AML-193 (cell line): ENCODE measurements at regions not wholly inside any gene's neighbourhood (a gene's known extent, or its start where the extent isn't known, plus 50 kb on each side); places are given as distances from the start of the nearest gene placed in this dataset.

ENCODE experiments used
- DNase-seq, 2 experiments: peaks; one replicate each; lab custom pipeline; 2025; lab: John Stamatoyannopoulos, UW

GRCh38 chr9:12133416-12133815 is 559.8 kb upstream of the TYRP1 start:
- DNase-seq, result no peak

DNA sequence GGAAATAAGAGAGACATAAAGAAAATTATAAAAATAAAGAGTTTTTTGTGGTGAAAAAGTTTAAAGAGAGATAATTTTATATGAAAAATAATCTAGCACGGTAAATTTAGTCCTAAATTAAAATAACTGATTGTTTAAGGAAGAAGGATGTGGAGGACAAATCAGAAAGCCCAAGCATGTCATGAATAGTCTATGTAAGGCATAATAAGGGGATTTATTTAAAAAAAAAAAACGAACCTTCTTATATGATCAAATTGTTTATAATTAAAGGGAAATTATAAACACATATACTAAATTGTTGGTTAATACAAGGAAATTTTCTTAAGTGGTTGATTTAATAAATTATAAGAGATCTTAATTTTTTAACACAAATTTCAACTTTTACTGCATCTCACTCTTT is 551.8 kb upstream of the TYRP1 start:
- DNase-seq, result no peak

DNA sequence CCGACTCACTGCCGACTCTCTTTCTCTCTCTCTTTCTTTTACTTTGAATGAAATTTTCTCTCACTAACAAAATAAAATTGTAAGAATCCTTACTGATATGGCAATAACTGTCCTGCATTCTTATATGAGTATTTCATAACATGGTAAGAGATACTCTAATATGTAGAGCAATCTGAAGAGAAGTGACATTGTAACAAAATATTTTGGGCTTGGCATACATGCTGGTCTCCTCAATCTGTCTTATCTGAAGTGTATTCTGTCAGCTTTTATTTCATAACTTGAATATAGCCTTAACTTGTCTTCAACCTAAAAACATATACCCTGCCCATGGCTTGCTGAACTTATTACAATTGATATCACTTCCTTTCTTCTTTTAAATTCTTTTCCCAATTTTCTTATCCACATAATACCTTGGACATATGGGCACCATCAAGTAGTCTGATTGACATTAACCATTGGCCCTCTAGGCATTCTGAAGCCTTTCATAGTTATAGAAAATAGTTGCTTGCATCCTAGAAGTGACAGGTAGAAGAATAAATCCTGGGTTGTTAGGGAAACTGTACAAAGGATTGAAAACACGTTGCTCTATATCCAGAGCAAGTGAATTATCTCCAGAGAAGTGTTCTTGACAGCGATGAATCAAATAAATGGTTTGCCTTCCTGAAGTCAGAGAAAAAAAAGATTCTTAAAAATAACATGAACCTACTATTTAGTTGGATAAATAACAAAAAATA is 537.6 kb upstream of the TYRP1 start:
- DNase-seq, result no peak

GRCh38 chr9:12162181-12162815 is 530.9 kb upstream of the TYRP1 start:
- DNase-seq, result no peak

DNA sequence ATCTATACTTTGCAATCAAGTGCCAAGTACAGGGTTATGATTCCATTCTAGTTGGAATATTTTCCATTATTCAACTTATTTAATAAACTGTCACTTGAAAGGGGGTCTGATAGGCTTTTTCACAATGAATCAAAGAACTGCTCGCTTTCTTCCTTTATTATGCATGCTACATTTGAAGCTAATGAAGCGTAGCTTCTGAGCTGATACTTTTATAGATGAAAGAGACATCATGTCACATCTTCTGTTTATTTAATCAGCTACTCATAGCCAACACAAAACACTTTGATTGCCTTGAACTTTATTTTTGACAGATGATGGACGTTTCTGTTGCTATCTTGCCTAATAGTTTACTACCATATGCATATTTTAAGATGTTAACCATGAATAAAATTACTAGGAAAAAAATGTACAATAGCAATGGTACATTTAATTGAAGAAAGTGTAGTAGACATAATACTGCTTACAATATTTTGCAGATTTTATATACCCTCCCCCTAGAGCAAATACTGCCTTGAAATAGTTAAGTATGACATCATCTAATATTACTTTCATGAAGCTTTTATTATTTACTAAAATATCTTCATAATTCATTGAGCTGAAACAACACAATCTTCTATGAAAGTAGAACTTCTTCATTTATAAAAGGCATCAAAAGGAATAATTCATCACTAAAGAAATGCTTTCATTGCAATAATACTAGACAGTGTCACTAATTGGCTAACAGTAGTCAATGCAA is 529.3 kb upstream of the TYRP1 start:
- no peak for DNase-seq

- DNase-seq, result peak in 1 of 2 experiments; percentile 42
Measured at GRCh38 chr9:12166518-12166917, 526.7 kb upstream of the TYRP1 start.

DNA sequence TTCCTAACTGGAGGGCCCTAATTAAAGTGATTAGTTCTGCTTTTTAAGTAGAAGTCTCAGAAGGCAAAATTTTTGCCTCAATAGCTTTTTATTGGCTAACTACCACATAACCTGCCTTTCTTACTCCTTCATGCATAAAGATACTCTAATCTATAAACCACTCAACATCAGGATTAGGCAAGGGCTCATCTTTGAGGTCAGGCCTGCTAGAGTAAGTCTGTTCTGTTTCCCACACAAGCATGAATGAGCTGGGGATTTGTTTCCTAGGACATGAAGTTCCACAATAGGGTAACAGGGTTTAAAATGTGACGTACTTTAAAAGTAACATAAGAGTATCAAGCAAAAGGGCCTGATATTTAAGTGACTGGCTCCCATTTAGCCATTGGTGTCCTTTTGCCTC is 522.7 kb upstream of the TYRP1 start:
- DNase-seq, result no peak

GRCh38 chr9:12178634-12179033 is 514.6 kb upstream of the TYRP1 start:
- no peak for DNase-seq

DNA sequence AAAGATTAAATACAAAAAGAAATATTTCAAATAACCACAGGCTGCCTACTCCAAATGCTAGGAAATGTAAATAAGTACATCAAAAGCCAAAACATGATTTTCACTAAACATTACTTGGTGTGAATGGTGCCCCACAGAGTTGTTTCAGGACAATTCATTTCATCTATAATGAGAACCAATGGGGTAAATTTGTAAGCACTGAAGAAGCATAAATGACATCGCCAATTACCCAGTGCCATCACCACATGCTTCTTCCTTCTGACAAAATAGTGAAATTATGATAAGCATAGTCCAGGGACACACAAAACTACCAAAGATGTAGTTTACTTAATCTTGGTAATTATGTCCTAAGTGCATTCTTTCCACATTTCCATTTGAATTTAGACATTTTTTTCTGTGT is 510.4 kb upstream of the TYRP1 start:
- DNase-seq, result no peak

GRCh38 chr9:12183321-12183720 is 509.9 kb upstream of the TYRP1 start:
- DNase-seq, result no peak

DNA sequence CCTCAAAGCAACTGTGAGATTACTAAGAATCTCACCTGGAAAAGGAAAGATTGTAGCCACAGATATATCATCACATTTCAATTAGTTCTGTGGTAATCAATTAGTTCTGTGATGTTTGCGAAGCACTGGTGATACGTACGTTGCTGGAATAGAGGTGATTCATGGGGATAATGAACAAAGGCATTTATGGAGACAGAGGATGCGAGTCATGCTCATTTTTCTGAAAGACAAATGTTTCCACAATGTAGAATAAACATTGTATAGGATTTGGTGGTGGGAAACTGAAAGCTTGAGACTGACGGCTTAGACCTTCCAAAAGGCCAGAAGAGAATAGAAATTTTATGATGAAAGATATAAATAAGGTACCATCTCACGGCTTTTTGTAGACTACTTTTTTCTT is 507.3 kb upstream of the TYRP1 start:
- DNase-seq, result no peak

GRCh38 chr9:12191630-12192029 is 501.6 kb upstream of the TYRP1 start:
- DNase-seq, result no peak

DNA sequence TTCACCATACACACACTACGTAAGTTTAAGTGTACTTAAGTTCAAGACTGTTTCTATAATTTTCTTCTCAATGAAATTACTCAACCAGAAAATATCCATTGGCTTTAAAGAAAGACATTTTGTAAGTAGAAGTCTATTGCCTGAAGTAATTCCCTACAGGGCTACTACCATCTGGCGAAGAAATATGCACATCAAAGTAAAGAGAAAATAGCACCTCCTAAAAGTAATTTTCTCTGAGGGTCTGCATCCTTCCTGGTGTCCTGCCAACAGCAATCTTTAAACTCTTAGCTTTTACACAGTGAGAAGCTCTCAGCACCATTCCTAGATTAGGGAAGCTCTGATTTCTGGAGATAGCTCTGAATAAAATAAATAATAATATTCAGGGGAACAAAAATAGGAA is 498.5 kb upstream of the TYRP1 start:
- DNase-seq, result no peak

- no peak for DNase-seq
Measured at GRCh38 chr9:12195456-12195855, 497.7 kb upstream of the TYRP1 start.

DNA sequence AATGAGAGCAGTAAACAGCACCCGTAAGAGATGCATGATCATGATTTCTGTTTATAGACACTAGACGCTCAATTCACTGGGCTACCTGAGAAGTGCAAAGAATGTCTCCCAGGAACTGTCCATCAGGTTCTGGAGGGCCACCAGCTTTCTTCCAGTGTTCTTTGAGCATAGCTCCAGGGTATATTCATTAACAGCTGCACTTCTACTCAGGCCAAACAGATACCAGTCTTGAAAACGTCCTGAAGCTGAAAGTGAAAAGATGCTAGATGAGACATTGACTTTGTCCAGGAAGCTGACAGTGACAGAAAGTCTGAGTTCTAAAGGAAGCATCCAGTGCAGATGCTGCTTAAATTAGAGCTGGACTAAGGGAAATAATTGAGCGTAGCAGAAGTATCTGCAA is 488.7 kb upstream of the TYRP1 start:
- no peak for DNase-seq

DNA sequence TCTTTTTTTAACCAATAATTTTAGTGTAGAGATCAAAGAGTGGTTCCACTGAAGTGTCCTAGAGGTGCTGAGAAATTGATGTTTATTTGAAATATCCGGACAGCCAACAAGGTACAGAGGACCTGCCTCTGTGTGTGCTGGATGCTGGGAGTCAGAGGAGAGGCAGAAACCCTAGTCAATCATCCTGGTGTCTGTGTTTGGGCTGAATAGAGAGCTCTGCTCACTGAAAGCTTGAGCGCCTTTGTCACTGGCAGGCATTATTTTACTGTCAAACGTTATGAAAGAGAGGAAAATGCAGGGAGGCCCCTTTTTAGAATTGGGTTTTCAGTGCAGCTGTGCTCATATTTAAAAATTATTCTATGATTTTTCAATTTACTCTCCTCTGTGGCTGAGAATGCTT is 480.3 kb upstream of the TYRP1 start:
- DNase-seq, result no peak

GRCh38 chr9:12221470-12221869 is 471.7 kb upstream of the TYRP1 start:
- no peak for DNase-seq

DNA sequence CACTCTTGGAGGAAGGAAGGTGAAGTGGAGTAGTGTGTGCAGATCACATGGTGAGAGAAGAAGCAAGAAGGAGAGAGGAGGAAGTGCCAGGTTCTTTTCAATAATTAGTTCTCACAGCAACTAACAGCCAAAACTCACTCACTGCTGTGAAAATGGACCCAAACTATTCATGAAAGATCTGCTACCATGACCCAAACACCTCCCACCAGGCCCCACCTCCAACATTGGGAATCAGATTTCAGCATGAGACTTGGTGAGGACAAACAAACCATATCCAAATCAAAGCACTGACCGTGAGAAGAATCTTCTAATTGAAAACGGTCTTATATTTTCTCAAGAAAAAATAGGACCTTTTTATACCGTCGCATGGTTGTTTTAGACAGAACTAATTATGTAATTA is 468.7 kb upstream of the TYRP1 start:
- DNase-seq, result no peak

DNA sequence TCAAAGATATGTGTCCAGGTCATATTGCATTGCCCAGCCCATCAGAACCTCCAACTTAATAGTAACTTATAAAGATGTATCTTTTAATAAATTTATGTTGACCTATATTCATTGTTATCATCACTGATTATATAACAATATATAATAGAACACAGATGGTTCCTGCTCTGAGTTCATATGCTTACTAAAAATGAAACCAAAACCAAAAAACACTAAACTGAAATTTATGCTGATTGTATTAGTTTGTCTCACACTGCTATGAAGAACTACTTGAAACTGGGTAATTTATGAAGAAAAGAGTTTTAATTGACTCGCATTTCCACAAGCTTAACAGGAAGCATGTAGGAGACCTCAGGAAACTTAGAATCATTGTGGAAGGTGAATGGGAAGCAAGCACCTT is 462.5 kb upstream of the TYRP1 start:
- no peak for DNase-seq

GRCh38 chr9:12231832-12232231 is 461.4 kb upstream of the TYRP1 start:
- DNase-seq, result no peak

GRCh38 chr9:12232836-12233235 is 460.3 kb upstream of the TYRP1 start:
- DNase-seq, result no peak

- no peak for DNase-seq
Measured at GRCh38 chr9:12253941-12254340, 439.2 kb upstream of the TYRP1 start.

DNA sequence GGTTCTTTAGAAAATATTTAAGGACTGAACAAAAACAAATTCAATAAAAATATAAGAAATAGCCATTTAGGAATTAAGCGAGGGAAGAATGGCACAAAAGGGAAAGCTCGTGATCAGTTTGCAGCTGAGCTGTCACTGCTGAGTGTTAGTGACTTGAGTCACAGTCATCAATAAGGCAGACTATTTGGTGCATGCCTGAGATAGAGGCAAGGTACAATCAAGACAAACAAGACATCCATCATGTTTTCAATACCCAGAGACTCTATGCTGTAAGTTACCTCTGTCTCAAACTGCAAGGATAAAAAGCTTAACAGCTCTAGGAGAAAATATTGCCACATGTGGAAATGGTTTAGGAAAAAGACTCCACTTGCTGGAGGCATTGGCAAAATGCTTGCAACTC is 426.4 kb upstream of the TYRP1 start:
- DNase-seq, result no peak
